ENCODE measurements at regions not wholly inside any gene's neighbourhood (a gene's known extent, or its start where the extent isn't known, plus 50 kb on each side); places are given as distances from the start of the nearest gene placed in this dataset.

DNA sequence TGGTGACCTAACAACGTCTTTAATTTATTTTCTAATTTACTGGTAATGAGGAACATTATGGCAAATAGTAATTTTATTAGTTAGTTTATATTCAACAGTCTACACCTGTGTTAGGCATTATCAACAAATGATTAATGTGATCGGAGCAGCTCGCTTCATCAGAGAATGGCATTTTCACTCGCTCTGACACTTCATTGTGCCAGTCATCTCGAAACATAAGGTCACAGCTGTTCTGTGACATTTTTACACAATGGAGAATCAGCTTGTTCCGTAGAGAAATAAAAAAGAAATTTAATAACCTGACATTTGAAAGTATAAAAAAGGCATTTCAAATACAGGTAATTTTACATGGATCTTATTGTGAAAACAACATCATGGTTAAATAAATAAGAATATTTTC is 858.4 kb downstream of the SLITRK6 start:
- no peak for TF ChIP-seq GATA2 (IDR thresholded peaks at IDR 0.05; ENCODE audit: low read depth, low read length)
- no peak for TF ChIP-seq GATA3 (IDR thresholded peaks at IDR 0.05; ENCODE audit: low read depth, low read length)

DNA sequence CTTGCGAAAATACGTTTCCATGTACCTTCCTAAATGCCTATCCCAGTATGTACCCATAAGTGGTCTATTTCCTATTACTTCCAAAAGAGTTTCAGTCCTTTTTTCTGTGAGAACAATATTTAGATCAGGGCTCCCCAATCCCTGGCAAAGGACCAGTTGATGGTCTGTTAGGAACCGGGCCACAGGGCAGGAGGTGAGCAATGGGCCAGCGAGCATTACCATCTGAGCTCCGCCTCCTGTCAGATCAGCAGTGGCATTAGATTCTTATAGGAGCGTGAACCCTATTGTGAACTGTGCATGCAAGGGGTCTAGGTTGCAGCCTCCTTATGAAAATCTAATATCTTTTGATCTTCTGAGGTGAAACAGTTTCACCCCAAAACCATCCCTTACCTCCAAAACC is 859.1 kb downstream of the SLITRK6 start:
- TF ChIP-seq GATA2 (IDR thresholded peaks at IDR 0.05; ENCODE audit: low read depth, low read length) (no peak), GATA3 (IDR thresholded peaks at IDR 0.05; ENCODE audit: low read depth, low read length) (no peak)

DNA sequence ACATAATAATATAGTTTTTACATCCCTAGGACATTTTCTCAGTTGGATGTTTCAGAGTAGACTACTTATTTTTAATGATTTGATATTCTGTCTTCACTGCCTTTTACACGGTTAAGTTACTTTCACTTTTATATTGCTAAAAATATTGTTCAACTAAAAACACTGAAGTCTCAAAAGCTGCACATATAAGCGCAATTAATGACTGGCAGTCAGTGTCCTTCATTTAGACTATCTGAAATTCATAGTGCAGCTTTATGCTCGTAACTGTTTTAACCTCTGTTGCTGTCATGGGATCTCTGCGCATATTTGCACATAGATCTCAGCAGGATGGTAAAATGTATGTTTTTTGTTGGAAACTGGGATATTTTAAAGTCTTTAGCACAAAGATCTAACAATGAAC is 864.3 kb downstream of the SLITRK6 start:
- TF ChIP-seq GATA2 (IDR thresholded peaks at IDR 0.05; ENCODE audit: low read depth, low read length) = no peak
- no peak for TF ChIP-seq GATA3 (IDR thresholded peaks at IDR 0.05; ENCODE audit: low read depth, low read length)

DNA sequence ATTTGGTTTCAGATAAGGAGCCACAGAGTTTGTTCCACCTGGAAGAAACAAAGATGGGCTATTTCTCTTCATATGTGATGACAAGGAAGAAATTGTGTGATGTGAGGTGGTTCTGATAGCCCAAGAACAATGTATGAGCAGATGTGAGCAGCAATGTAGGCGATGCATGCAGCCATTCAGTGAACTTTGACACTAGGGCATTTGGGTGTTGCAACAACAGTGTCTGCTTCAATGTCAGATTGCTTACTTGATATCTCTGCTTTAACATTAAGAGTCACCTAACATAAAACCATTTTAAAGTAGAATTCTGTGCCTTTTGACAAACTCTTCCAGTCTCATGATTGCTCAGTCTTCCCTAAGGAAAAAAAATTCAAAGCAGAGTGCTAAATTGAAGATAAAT is 865.4 kb downstream of the SLITRK6 start:
- TF ChIP-seq GATA3 (IDR thresholded peaks at IDR 0.05; ENCODE audit: low read depth, low read length) (no peak), GATA2 (IDR thresholded peaks at IDR 0.05; ENCODE audit: low read depth, low read length) (no peak)

DNA sequence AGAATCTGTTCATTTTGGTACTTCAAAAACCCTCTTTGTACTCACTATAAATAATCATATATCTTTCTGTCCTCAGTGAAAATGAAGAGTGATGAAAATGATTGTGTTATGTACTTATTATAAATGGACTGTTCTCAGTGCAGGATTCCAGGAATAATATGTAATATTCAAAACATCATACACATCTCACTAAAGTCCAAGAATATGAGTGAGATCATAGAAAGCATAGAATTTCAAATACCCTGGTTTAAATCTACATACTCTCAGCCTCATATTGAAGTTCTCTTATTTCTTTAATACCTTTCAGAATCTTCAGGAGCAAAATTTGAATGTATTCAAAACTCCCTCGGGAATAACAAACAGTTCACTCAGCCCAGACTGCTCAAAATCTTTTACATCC is 868.0 kb downstream of the SLITRK6 start:
- TF ChIP-seq GATA2 (IDR thresholded peaks at IDR 0.05; ENCODE audit: low read depth, low read length) (no peak), GATA3 (IDR thresholded peaks at IDR 0.05; ENCODE audit: low read depth, low read length) (no peak)

DNA sequence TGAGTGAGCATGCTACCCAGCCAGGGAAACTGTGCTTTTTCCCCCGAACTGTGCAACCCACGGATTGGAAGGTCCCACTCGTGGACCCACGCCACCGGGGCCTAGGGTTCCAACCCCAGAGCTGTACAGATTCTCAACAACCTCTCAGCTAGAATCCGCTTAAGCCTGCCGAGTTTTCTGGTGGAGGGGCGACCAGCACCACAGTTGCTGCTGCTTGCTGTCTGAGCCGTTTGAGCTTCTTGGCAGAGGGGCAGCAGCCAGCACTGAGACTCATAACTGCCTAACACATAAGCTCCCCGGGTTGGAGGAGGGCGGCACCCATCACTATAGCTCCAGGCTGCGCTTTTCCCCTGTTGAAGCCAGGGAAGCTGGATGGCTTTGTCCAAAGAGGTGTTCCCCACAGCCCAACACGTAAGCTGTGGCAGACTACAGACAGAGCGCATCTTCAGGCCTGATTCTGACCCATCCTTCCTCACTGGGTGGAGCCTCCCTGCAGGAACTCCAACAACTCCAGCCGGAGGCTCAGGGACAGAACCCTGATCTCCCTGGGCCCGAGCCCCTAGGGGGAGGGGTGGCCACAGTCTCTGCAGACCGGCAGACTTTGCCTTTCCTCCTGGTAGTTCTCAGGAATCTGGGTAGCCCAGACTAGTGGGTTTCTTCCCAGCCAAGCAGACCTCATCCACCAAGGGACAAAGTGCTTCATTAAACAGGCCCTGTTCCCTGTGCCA is 871.6 kb downstream of the SLITRK6 start:
- TF ChIP-seq GATA2 (IDR thresholded peaks at IDR 0.05; ENCODE audit: low read depth, low read length) (no peak), GATA3 (IDR thresholded peaks at IDR 0.05; ENCODE audit: low read depth, low read length) (no peak)

DNA sequence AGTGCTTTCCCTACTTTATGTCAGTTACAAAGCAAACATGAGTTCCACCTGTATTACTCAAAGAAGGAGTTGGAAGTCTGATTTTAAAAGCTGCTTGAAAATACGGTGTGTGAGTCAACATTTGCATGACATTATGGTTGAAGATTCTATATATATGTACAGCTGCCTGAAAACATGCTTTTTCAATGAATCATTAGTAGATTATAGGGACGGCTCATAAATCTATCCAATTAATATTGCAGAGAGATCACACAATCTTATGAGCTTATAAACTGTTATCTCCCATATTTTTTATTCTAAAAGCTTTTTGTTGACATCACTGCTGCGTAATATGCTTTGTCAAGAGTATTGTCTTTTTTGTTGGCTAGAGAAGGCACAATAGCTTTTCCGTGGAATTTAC is 873.8 kb downstream of the SLITRK6 start:
- TF ChIP-seq GATA3 (IDR thresholded peaks at IDR 0.05; ENCODE audit: low read depth, low read length) (no peak), GATA2 (IDR thresholded peaks at IDR 0.05; ENCODE audit: low read depth, low read length) (no peak)

DNA sequence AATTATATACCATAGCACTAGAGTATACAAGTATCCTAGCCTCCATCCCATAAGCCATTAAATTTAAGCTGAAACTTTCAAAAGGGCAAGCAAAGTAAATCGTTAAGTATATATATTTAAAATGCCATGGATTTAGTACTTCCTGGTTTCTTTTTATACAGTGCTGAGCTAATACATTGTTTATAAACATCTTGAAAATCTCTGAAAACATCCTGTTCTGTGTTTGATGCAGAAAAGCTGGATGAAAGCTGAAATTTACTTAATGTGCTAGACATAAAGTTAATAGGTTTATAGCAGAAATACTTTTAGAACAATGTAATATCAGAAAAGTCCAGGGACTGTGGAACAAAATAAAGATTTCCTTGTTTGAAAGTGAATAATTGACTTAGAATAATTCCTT is 875.4 kb downstream of the SLITRK6 start:
- TF ChIP-seq GATA2 (IDR thresholded peaks at IDR 0.05; ENCODE audit: low read depth, low read length) = no peak
- no peak for TF ChIP-seq GATA3 (IDR thresholded peaks at IDR 0.05; ENCODE audit: low read depth, low read length)

DNA sequence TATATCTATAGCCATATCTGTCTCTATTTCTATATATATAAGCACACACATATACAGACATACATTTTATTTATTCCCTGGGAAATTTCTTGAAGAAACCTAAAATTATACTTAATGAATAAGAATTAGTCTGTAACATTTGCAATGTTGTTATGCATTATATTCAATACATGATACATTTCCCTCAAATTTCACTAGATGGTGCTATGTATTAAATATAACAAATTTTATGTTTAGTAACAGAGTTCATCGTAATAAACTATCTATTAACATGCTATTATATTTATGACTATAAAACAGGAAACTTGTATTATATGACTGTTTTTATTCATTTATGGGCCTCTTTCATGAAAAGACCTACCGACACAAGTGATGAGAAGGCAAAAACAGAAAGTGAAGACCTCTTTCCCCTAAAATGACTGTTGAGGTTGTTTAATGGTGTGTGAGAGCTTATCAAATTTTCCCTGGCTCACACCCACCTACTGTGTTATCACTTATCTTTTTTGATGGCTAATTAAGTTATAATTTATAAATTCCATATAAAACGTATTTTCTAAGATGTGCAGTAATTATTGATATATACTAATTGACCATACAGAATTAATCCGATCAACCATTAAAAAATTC is 881.9 kb downstream of the SLITRK6 start:
- TF ChIP-seq GATA3 (IDR thresholded peaks at IDR 0.05; ENCODE audit: low read depth, low read length) (no peak), GATA2 (IDR thresholded peaks at IDR 0.05; ENCODE audit: low read depth, low read length) (no peak)

DNA sequence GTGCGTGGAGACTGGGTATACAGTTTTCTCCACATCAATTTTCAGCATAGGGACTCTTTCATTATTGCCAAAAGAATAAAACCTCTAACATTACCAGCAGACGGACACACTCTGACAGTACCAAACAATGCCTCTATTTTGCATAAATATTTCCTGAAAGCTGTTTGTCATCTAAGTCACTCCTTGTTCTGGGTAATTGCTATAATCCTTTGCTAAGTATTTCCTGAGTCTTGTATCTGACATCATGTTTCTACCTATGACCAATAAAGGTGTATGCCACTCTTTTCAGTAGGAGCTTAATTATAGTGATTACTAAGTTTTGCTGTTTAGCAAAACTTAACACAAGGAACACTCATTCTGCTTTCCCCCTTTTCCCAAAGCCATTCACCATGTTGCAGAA is 886.5 kb downstream of the SLITRK6 start:
- no peak for TF ChIP-seq GATA3 (IDR thresholded peaks at IDR 0.05; ENCODE audit: low read depth, low read length)
- no peak for TF ChIP-seq GATA2 (IDR thresholded peaks at IDR 0.05; ENCODE audit: low read depth, low read length)

DNA sequence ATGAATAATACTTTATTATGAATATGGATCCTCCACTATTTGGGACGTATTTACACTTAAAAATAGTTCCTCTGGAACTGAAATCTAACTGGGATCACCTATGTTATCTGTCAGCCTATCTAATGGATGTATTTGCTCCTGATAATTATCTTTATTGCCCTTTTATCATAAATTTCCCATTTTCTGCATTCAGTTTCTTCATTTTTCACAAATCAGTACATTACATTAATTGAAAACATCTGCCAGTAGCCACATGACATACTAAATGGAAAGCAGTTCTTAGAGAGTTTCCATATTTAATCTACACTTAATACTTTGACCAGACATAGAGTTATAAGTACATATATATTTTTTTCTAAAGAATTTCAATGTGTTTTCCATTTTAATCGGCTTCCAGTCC is 888.8 kb downstream of the SLITRK6 start:
- TF ChIP-seq GATA2 (IDR thresholded peaks at IDR 0.05; ENCODE audit: low read depth, low read length) (no peak), GATA3 (IDR thresholded peaks at IDR 0.05; ENCODE audit: low read depth, low read length) (peak; percentile 78)

DNA sequence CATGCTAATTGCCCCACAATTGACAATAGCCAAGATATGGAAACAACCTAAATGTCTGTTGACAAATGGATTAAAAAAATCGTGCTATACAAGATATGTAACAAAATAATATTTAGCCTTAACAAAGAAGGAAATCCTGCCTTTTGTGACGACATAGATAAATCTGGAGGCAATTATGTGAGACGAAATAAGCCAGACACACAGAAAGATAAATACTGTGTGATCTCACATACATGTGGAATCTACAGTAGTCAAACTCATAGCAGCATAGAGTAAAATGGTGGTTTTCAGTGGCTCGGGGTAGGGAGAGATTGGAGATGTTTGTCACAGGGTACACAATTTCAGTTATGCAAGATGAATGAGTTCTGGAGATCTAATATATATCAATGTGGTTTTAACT is 895.8 kb downstream of the SLITRK6 start:
- TF ChIP-seq GATA3 (IDR thresholded peaks at IDR 0.05; ENCODE audit: low read depth, low read length) (no peak), GATA2 (IDR thresholded peaks at IDR 0.05; ENCODE audit: low read depth, low read length) (no peak)

DNA sequence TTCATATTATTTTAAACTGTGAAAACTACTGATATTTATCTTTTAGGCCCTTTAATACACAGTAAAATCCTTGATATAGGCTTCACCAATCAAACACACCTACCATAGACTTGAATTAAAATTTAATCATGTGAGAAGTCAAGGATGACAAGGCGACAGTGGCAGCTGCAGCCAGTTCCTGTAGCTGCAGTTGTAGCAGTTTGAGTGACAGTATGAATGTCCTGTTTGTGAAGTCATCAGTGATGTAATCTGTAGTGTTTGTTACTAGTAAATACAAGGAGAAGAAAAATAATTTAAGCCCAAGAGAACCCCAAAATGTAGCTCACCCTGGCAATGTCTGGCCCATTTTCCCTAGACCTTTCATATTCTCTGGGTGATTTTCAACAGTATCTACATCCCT is 897.0 kb downstream of the SLITRK6 start:
- TF ChIP-seq GATA2 (IDR thresholded peaks at IDR 0.05; ENCODE audit: low read depth, low read length) (no peak), GATA3 (IDR thresholded peaks at IDR 0.05; ENCODE audit: low read depth, low read length) (no peak)

DNA sequence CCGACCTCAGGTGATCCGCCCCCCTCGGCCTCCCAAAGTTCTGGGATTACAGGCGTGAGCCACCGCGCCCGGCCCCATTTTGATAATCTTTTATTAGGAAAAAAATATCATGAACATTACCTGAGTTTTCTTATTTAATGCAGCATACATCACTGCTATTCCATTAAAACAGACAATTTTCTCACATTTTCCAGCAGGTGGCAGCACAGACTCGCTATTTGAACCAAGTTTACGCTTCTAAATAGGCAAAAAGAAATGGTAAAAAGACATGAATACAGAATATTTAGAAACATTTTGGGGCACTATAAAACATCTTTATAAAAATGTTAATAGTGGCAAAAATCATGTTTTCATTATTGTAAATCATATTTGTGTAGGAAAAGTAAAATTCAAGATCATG is 903.1 kb downstream of the SLITRK6 start:
- no peak for TF ChIP-seq GATA2 (IDR thresholded peaks at IDR 0.05; ENCODE audit: low read depth, low read length)
- TF ChIP-seq GATA3 (IDR thresholded peaks at IDR 0.05; ENCODE audit: low read depth, low read length) = no peak

DNA sequence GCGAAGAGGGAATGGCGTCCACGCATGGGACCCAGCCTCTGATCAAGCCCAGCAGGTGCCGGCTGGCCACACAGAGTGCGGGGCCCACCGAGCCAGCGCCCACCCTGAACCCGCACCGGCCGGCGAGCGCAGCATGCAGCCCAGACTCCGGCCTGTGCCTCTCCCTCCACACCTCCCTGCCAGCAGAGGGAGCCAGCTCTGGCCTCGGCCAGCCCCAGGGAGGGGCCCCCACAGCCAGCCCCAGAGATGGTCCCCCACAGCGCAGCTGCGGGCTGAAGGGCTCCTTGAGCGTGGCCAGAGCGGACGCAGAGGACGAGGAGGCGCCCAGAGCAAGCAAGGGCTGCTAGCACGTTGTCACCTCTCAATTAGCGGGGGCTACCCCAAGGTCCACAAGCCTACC is 904.5 kb downstream of the SLITRK6 start:
- TF ChIP-seq GATA3 (IDR thresholded peaks at IDR 0.05; ENCODE audit: low read depth, low read length) (no peak), GATA2 (IDR thresholded peaks at IDR 0.05; ENCODE audit: low read depth, low read length) (no peak)
